GM23338 (cell line): ENCODE measurements at regions not wholly inside any gene's neighbourhood (a gene's known extent, or its start where the extent isn't known, plus 50 kb on each side); places are given as distances from the start of the nearest gene placed in this dataset.

Experiments
- ATAC-seq: fragments of 200-7000 bp; cut with Tn5 transposase; 3 replicates; pipeline ENCODE4 v1.9.1; 2020
- DNase-seq: peaks from one replicate; pipeline ENCODE4 v3.0.0-alpha.2; 2015; ENCODE audit warnings: low spot score
- H2AFZ ChIP-seq: fragments of 200-600 bp; sonication (generic); 2 replicates; pipeline ENCODE4 v1.8.0; 2016; ENCODE audit warnings: antibody characterized with exemption, mild to moderate bottlenecking, moderate library complexity
- H3F3A ChIP-seq: fragments of 200-600 bp; sonication (generic); replicated peaks from 2 replicates; pipeline ENCODE4 v1.8.0; 2017; ENCODE audit warnings: antibody characterized with exemption, mixed run types, low read depth
- H3K27ac ChIP-seq: fragments of 200-600 bp; sonication (generic); 2 replicates; pipeline ENCODE4 v1.6.1; 2016; ENCODE audit warnings: low read depth
- H3K27me3 ChIP-seq: fragments of 200-600 bp; sonication (generic); 2 replicates; pipeline ENCODE4 v1.8.0; 2016; ENCODE audit warnings: mild to moderate bottlenecking, mixed run types, moderate library complexity; ENCODE audit not compliant: insufficient read depth
- H3K36me3 ChIP-seq: fragments of 200-600 bp; sonication (generic); 2 replicates; pipeline ENCODE4 v1.8.0; 2016; ENCODE audit warnings: mild to moderate bottlenecking; ENCODE audit not compliant: insufficient read depth
- H3K4me1 ChIP-seq: fragments of 200-600 bp; sonication (generic); 2 replicates; pipeline ENCODE4 v1.8.0; 2016; ENCODE audit warnings: mild to moderate bottlenecking, moderate library complexity; ENCODE audit not compliant: insufficient read depth
- H3K4me2 ChIP-seq: fragments of 200-600 bp; sonication (generic); 2 replicates; pipeline ENCODE4 v1.7.1; 2017; ENCODE audit warnings: mixed run types
- H3K4me3 ChIP-seq: fragments of 200-600 bp; sonication (generic); 2 replicates; pipeline ENCODE4 v1.6.1; 2016; ENCODE audit warnings: mixed run types
- H3K79me2 ChIP-seq: fragments of 200-600 bp; sonication (generic); replicated peaks from 2 replicates; pipeline ENCODE4 v1.8.0; 2017; ENCODE audit warnings: mild to moderate bottlenecking; ENCODE audit not compliant: insufficient read depth
- H3K9me2 ChIP-seq: fragments of 200-600 bp; sonication (generic); 2 replicates; pipeline ENCODE4 v1.8.0; 2017; ENCODE audit not compliant: insufficient read depth
- H4K20me1 ChIP-seq: fragments of 200-600 bp; sonication (generic); replicated peaks from 2 replicates; pipeline ENCODE4 v1.8.0; 2017; ENCODE audit warnings: mild to moderate bottlenecking; ENCODE audit not compliant: insufficient read depth
- H3K27ac Mint-ChIP-seq: 2 replicates; pipeline ENCODE4 v1.8.0; 2020; ENCODE audit warnings: inconsistent platforms, mild to moderate bottlenecking, moderate library complexity, mixed read lengths
- H3K27me3 Mint-ChIP-seq: 3 replicates; pipeline ENCODE4 v1.8.0; 2022; ENCODE audit warnings: low read depth, mild to moderate bottlenecking, moderate library complexity, mixed read lengths, inconsistent platforms; ENCODE audit not compliant: insufficient read depth, poor library complexity
- H3K36me3 Mint-ChIP-seq: 3 replicates; pipeline ENCODE4 v1.8.0; 2021; ENCODE audit warnings: low read depth, mild to moderate bottlenecking, inconsistent platforms, moderate library complexity, mixed read lengths
- H3K4me1 Mint-ChIP-seq: 3 replicates; pipeline ENCODE4 v1.8.0; 2020; ENCODE audit warnings: mild to moderate bottlenecking, inconsistent platforms, mixed read lengths
- H3K4me3 Mint-ChIP-seq: 3 replicates; pipeline ENCODE4 v1.8.0; 2021; ENCODE audit warnings: moderate library complexity, mild to moderate bottlenecking, inconsistent platforms, mixed read lengths
- H3K9me3 Mint-ChIP-seq: 3 replicates; pipeline ENCODE4 v1.8.0; 2020; ENCODE audit warnings: moderate library complexity, mild to moderate bottlenecking, inconsistent platforms, mixed read lengths
- CREB1 ChIP-seq: fragments of 250-450 bp; sonication (Bioruptor Pico); IDR thresholded peaks from 2 replicates; pipeline ENCODE4 v1.5.0; 2020; ENCODE audit warnings: low read depth, mild to moderate bottlenecking, moderate library complexity
- ETS1 ChIP-seq: IDR thresholded peaks from 2 replicates; pipeline ENCODE4 v1.6.1; 2016; ENCODE audit warnings: antibody characterized with exemption
- EZH2 ChIP-seq: fragments of 200-600 bp; sonication (generic); IDR thresholded peaks from one replicate; pipeline ENCODE4 v1.8.0; 2017; ENCODE audit warnings: antibody characterized with exemption, mild to moderate bottlenecking, low read depth; ENCODE audit not compliant: unreplicated experiment
- EZH2phosphoT487 ChIP-seq: fragments of 200-600 bp; sonication (generic); IDR thresholded peaks from one replicate; pipeline ENCODE4 v1.8.1; 2018; ENCODE audit warnings: antibody characterized with exemption; ENCODE audit not compliant: unreplicated experiment
- JUNB ChIP-seq: IDR thresholded peaks from one replicate; pipeline ENCODE4 v1.6.1; 2016; ENCODE audit warnings: antibody characterized with exemption; ENCODE audit not compliant: unreplicated experiment
- NANOG ChIP-seq: IDR thresholded peaks from 2 replicates; pipeline ENCODE4 v1.6.1; 2016; ENCODE audit warnings: antibody characterized with exemption, borderline replicate concordance
- POLR2AphosphoS5 ChIP-seq: IDR thresholded peaks from 2 replicates; pipeline ENCODE4 v1.6.1; 2016; ENCODE audit warnings: antibody characterized with exemption, low read depth
- STAT1 ChIP-seq: IDR thresholded peaks from one replicate; pipeline ENCODE4 v1.6.1; 2016; ENCODE audit warnings: antibody characterized with exemption; ENCODE audit not compliant: unreplicated experiment
- ZNF114 ChIP-seq: fragments of 250-450 bp; sonication (Bioruptor Pico); IDR thresholded peaks from 2 replicates; pipeline ENCODE4 v1.5.0; 2020; ENCODE audit warnings: mild to moderate bottlenecking, moderate library complexity
- ZNF331 ChIP-seq: fragments of 250-450 bp; sonication (Bioruptor Pico); IDR thresholded peaks from 2 replicates; pipeline ENCODE4 v1.5.0; 2020; ENCODE audit warnings: low read depth, mild to moderate bottlenecking, moderate library complexity
- TF ChIP-seq, protein P1 (sequence below), 2 experiments: fragments of 200-600 bp in 1 of 2; sonication (generic) in 1 of 2; conservative IDR thresholded peaks; 2 replicates each; pipeline versions ENCODE4 v1.5.1 to v1.6.1; 2016 to 2017; ENCODE audit warnings: antibody characterized with exemption in 2 of 2, low read depth in 2 of 2, mild to moderate bottlenecking in 2 of 2, moderate library complexity in 1 of 2
- TF ChIP-seq, protein P2 (sequence below): IDR thresholded peaks from one replicate; pipeline ENCODE4 v1.6.1; 2018; ENCODE audit warnings: antibody characterized with exemption; ENCODE audit not compliant: unreplicated experiment
- TF ChIP-seq, protein P3 (sequence below): fragments of 250-450 bp; sonication (Bioruptor Pico); IDR thresholded peaks from 2 replicates; pipeline ENCODE4 v1.5.0; 2020; ENCODE audit warnings: mild to moderate bottlenecking, moderate library complexity

DNA sequence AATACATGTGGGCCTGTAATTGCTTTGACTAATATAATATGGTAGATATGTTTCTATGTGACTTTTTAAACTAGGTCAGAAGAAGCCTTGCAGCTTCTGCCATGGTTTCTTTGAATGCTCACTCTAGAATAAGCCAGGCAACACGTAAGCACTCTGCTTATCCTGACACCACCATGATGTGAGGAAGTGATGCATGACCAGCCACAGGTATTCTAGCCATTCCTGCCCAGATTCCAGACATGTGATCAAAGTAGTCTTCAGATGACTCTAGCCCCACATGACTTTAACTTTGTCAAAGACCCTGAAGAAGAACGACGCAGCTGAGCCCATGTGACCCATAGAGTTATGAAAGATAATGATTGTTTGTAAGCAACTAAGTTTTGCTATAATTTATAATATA is 276.1 kb upstream of the NCAM1 start:
- Histone ChIP-seq H3K4me1 (no peaks in the 10 kb centered on the region), H3K9me2 (peaks cover 12% of the 10 kb centered on the region; the same call in 1 of the 2 replicates), H3K4me3 (no peak overlapping the region), H3K27me3 (no peaks in the 10 kb centered on the region), H3F3A (no peaks in the 10 kb centered on the region), H3K27ac (no peak overlapping the region), H3K79me2 (no peaks in the 10 kb centered on the region), H3K4me2 (no peak overlapping the region), H2AFZ (no peak overlapping the region), H3K36me3 (peaks cover 8% of the 10 kb centered on the region), H4K20me1 (no peaks in the 10 kb centered on the region)
- H3K27ac Mint-ChIP-seq = no peak overlapping the region
- ATAC-seq = no peak
- peaks cover 12% of the 10 kb centered on the region; the same call in 2 of the 3 replicates for H3K36me3 Mint-ChIP-seq
- no peaks in the 10 kb centered on the region for H3K4me1 Mint-ChIP-seq
- TF ChIP-seq POLR2AphosphoS5 (no peak), STAT1 (no peak), JUNB (no peak), ETS1 (no peak), EZH2 (no peak), ZNF114 (CRISPR knock-in tag) (no peak), CREB1 (CRISPR knock-in tag) (no peak), ZNF331 (CRISPR knock-in tag) (no peak), EZH2phosphoT487 (no peak), NANOG (no peak)
- TF ChIP-seq, protein P1, sequence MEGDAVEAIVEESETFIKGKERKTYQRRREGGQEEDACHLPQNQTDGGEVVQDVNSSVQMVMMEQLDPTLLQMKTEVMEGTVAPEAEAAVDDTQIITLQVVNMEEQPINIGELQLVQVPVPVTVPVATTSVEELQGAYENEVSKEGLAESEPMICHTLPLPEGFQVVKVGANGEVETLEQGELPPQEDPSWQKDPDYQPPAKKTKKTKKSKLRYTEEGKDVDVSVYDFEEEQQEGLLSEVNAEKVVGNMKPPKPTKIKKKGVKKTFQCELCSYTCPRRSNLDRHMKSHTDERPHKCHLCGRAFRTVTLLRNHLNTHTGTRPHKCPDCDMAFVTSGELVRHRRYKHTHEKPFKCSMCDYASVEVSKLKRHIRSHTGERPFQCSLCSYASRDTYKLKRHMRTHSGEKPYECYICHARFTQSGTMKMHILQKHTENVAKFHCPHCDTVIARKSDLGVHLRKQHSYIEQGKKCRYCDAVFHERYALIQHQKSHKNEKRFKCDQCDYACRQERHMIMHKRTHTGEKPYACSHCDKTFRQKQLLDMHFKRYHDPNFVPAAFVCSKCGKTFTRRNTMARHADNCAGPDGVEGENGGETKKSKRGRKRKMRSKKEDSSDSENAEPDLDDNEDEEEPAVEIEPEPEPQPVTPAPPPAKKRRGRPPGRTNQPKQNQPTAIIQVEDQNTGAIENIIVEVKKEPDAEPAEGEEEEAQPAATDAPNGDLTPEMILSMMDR (conservative IDR thresholded peaks at IDR 0.05; ENCODE audit: low read depth in 2 of 2) = no peak
- TF ChIP-seq, protein P2, sequence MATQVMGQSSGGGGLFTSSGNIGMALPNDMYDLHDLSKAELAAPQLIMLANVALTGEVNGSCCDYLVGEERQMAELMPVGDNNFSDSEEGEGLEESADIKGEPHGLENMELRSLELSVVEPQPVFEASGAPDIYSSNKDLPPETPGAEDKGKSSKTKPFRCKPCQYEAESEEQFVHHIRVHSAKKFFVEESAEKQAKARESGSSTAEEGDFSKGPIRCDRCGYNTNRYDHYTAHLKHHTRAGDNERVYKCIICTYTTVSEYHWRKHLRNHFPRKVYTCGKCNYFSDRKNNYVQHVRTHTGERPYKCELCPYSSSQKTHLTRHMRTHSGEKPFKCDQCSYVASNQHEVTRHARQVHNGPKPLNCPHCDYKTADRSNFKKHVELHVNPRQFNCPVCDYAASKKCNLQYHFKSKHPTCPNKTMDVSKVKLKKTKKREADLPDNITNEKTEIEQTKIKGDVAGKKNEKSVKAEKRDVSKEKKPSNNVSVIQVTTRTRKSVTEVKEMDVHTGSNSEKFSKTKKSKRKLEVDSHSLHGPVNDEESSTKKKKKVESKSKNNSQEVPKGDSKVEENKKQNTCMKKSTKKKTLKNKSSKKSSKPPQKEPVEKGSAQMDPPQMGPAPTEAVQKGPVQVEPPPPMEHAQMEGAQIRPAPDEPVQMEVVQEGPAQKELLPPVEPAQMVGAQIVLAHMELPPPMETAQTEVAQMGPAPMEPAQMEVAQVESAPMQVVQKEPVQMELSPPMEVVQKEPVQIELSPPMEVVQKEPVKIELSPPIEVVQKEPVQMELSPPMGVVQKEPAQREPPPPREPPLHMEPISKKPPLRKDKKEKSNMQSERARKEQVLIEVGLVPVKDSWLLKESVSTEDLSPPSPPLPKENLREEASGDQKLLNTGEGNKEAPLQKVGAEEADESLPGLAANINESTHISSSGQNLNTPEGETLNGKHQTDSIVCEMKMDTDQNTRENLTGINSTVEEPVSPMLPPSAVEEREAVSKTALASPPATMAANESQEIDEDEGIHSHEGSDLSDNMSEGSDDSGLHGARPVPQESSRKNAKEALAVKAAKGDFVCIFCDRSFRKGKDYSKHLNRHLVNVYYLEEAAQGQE = no peak
- TF ChIP-seq, protein P3, sequence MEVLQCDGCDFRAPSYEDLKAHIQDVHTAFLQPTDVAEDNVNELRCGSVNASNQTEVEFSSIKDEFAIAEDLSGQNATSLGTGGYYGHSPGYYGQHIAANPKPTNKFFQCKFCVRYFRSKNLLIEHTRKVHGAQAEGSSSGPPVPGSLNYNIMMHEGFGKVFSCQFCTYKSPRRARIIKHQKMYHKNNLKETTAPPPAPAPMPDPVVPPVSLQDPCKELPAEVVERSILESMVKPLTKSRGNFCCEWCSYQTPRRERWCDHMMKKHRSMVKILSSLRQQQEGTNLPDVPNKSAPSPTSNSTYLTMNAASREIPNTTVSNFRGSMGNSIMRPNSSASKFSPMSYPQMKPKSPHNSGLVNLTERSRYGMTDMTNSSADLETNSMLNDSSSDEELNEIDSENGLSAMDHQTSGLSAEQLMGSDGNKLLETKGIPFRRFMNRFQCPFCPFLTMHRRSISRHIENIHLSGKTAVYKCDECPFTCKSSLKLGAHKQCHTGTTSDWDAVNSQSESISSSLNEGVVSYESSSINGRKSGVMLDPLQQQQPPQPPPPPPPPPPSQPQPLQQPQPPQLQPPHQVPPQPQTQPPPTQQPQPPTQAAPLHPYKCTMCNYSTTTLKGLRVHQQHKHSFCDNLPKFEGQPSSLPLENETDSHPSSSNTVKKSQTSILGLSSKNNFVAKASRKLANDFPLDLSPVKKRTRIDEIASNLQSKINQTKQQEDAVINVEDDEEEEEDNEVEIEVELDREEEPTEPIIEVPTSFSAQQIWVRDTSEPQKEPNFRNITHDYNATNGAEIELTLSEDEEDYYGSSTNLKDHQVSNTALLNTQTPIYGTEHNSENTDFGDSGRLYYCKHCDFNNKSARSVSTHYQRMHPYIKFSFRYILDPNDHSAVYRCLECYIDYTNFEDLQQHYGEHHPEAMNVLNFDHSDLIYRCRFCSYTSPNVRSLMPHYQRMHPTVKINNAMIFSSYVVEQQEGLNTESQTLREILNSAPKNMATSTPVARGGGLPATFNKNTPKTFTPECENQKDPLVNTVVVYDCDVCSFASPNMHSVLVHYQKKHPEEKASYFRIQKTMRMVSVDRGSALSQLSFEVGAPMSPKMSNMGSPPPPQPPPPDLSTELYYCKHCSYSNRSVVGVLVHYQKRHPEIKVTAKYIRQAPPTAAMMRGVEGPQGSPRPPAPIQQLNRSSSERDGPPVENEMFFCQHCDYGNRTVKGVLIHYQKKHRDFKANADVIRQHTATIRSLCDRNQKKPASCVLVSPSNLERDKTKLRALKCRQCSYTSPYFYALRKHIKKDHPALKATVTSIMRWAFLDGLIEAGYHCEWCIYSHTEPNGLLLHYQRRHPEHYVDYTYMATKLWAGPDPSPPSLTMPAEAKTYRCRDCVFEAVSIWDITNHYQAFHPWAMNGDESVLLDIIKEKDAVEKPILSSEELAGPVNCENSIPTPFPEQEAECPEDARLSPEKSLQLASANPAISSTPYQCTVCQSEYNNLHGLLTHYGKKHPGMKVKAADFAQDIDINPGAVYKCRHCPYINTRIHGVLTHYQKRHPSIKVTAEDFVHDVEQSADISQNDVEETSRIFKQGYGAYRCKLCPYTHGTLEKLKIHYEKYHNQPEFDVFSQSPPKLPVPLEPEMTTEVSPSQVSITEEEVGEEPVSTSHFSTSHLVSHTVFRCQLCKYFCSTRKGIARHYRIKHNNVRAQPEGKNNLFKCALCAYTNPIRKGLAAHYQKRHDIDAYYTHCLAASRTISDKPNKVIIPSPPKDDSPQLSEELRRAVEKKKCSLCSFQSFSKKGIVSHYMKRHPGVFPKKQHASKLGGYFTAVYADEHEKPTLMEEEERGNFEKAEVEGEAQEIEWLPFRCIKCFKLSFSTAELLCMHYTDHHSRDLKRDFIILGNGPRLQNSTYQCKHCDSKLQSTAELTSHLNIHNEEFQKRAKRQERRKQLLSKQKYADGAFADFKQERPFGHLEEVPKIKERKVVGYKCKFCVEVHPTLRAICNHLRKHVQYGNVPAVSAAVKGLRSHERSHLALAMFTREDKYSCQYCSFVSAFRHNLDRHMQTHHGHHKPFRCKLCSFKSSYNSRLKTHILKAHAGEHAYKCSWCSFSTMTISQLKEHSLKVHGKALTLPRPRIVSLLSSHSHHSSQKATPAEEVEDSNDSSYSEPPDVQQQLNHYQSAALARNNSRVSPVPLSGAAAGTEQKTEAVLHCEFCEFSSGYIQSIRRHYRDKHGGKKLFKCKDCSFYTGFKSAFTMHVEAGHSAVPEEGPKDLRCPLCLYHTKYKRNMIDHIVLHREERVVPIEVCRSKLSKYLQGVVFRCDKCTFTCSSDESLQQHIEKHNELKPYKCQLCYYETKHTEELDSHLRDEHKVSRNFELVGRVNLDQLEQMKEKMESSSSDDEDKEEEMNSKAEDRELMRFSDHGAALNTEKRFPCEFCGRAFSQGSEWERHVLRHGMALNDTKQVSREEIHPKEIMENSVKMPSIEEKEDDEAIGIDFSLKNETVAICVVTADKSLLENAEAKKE (CRISPR knock-in tag) = no peak
- H3K27me3 Mint-ChIP-seq = no peaks in the 10 kb centered on the region
- no peak for DNase-seq
- no peak overlapping the region for H3K4me3 Mint-ChIP-seq
- peaks cover 23% of the 10 kb centered on the region for H3K9me3 Mint-ChIP-seq
